ENCODE measurements at regions not wholly inside any gene's neighbourhood (a gene's known extent, or its start where the extent isn't known, plus 50 kb on each side); places are given as distances from the start of the nearest gene placed in this dataset.

DNA sequence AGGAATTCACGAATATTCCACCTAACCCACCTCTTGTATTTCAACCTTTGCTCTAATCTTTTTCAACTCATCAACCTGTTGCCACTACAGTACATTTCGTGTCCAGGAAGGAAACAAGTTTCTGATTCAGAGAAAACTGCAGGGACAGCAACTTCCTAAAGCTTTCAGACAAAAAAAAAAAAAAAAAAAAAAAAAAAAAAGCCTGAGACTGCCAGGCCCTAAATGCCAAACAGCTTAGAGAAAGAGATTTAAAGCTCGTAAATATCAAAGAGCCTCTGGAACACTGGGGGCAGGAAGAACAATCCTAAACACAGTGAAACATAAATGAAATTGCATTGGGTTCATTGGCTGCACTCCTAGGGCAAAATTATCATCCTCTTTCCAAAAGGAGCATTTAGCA is 411.2 kb upstream of the SPTLC3 start:
- ChIA-PET CTCF (ENCODE audit: partially characterized antibody) (no interaction called here), POLR2A (ENCODE audit: partially characterized antibody) (no interaction called here)
- Mint-ChIP-seq H3K36me3 (no peaks in the 10 kb centered on the region), H3K27ac (no peak overlapping the region), H3K27me3 (no peaks in the 10 kb centered on the region), H3K9me3 (peaks cover 0 to 14% (median 4%) of the 10 kb centered on the region in 8 donors), H3K4me3 (no peak overlapping the region), H3K4me1 (no peaks in the 10 kb centered on the region)
- DNase-seq, result no peak
- Histone ChIP-seq H3K4me3 (ENCODE audit: low read length in 2 of 2) (no peak overlapping the region), H3K27ac (ENCODE audit: low read depth, low read length) (no peak overlapping the region), H3K36me3 (ENCODE audit: insufficient read depth, low read length) (no peaks in the 10 kb centered on the region), H3K4me1 (ENCODE audit: insufficient read depth, low read length) (no peaks in the 10 kb centered on the region), H3K27me3 (ENCODE audit: insufficient read depth, low read length) (no peaks in the 10 kb centered on the region), H3K9me3 (ENCODE audit: control insufficient read depth in 1 of 2, low read length in 2 of 2) (no peaks in the 10 kb centered on the region)
- intact Hi-C loops (cut with micrococcal nuclease), result no loop called here

GRCh38 chr20:12598894-12599293 is 409.9 kb upstream of the SPTLC3 start:
- no peak overlapping the region for H3K4me3 Mint-ChIP-seq
- Histone ChIP-seq H3K27me3 (ENCODE audit: insufficient read depth, low read length) (no peaks in the 10 kb centered on the region), H3K4me1 (ENCODE audit: insufficient read depth, low read length) (no peaks in the 10 kb centered on the region), H3K36me3 (ENCODE audit: insufficient read depth, low read length) (no peaks in the 10 kb centered on the region), H3K4me3 (ENCODE audit: low read length in 2 of 2) (no peak overlapping the region), H3K9me3 (ENCODE audit: control insufficient read depth in 1 of 2, low read length in 2 of 2) (no peaks in the 10 kb centered on the region), H3K27ac (ENCODE audit: low read depth, low read length) (no peak overlapping the region)
- no peaks in the 10 kb centered on the region for H3K4me1 Mint-ChIP-seq
- H3K9me3 Mint-ChIP-seq, result peaks cover 0 to 14% (median 3%) of the 10 kb centered on the region in 8 donors
- ChIA-PET POLR2A (ENCODE audit: partially characterized antibody) (no interaction called here), CTCF (ENCODE audit: partially characterized antibody) (interaction anchor here (0.6 kb wide), 1 partner anchor 18 kb away, joined by 5 read pairs; no protein-coding TSS in a partner anchor)
- intact Hi-C loops (cut with micrococcal nuclease), result no loop called here
- H3K36me3 Mint-ChIP-seq, result no peaks in the 10 kb centered on the region
- DNase-seq, result no peak
- no peaks in the 10 kb centered on the region for H3K27me3 Mint-ChIP-seq
- H3K27ac Mint-ChIP-seq, result no peak overlapping the region

DNA sequence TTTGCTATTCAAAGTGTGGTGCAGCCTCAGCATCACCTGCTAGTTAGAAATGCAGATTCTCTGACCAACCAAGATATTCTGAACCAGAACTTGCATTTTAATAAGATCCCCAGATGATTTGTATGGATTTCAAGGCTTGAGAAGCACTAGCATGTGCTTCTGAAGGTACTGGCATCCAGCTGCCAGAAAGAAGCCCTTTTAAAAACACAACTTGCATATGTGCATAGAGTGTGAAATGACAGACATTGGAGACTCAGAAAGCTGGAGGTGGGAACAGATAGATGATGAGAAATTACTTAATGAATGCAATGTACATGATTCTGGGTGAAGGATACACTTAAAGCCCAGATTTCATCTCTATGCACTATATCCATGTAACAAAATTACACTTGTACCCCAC is 409.3 kb upstream of the SPTLC3 start:
- no peaks in the 10 kb centered on the region for H3K4me1 Mint-ChIP-seq
- no peak overlapping the region for H3K27ac Mint-ChIP-seq
- H3K9me3 Mint-ChIP-seq, result peaks cover 0 to 14% (median 2%) of the 10 kb centered on the region in 8 donors
- CTCF ChIA-PET (ENCODE audit: partially characterized antibody), result interaction anchor here (0.6 kb wide), 1 partner anchor 19 kb away, joined by 5 read pairs; no protein-coding TSS in a partner anchor
- POLR2A ChIA-PET (ENCODE audit: partially characterized antibody), result no interaction called here
- H3K4me3 ChIP-seq (ENCODE audit: low read length in 2 of 2), result no peak overlapping the region
- H3K36me3 ChIP-seq (ENCODE audit: insufficient read depth, low read length), result no peaks in the 10 kb centered on the region
- H3K9me3 ChIP-seq (ENCODE audit: control insufficient read depth in 1 of 2, low read length in 2 of 2), result no peaks in the 10 kb centered on the region
- H3K4me1 ChIP-seq (ENCODE audit: insufficient read depth, low read length), result no peaks in the 10 kb centered on the region
- no peak overlapping the region for H3K27ac ChIP-seq (ENCODE audit: low read depth, low read length)
- H3K4me3 Mint-ChIP-seq, result no peak overlapping the region
- no peak for DNase-seq
- intact Hi-C loops (cut with micrococcal nuclease), result no loop called here
- H3K27me3 Mint-ChIP-seq, result no peaks in the 10 kb centered on the region
- H3K36me3 Mint-ChIP-seq, result no peaks in the 10 kb centered on the region
- no peaks in the 10 kb centered on the region for H3K27me3 ChIP-seq (ENCODE audit: insufficient read depth, low read length)

DNA sequence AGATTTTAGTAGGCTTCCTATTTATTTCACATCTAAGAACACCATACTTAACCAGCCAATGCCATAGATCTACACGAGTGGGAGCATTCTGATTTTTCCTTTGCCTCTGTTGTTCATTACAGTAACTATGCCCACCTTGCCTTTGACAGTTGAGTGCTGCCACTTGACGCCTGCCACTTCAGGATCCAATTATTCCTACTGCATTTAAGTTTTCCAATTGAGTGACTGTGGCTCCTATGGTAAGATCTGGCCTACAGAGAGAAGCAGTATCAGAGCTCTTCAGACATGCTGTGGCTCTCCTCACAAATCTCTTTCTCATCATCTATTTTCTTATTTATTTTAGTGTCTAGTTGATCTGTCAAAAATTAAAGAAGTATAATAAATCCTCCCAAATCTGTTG is 403.0 kb upstream of the SPTLC3 start:
- no peaks in the 10 kb centered on the region for H3K4me1 Mint-ChIP-seq
- POLR2A ChIA-PET (ENCODE audit: partially characterized antibody), result no interaction called here
- intact Hi-C loops (cut with micrococcal nuclease), result no loop called here
- H3K9me3 ChIP-seq (ENCODE audit: control insufficient read depth in 1 of 2, low read length in 2 of 2), result no peaks in the 10 kb centered on the region
- H3K27me3 ChIP-seq (ENCODE audit: insufficient read depth, low read length), result no peaks in the 10 kb centered on the region
- H3K27ac Mint-ChIP-seq, result no peak overlapping the region
- peaks cover 0 to 9% (median 1%) of the 10 kb centered on the region in 8 donors for H3K9me3 Mint-ChIP-seq
- no peak overlapping the region for H3K27ac ChIP-seq (ENCODE audit: low read depth, low read length)
- no peaks in the 10 kb centered on the region for H3K27me3 Mint-ChIP-seq
- CTCF ChIA-PET (ENCODE audit: partially characterized antibody), result no interaction called here
- no peak overlapping the region for H3K4me3 Mint-ChIP-seq
- no peaks in the 10 kb centered on the region for H3K4me1 ChIP-seq (ENCODE audit: insufficient read depth, low read length)
- H3K4me3 ChIP-seq (ENCODE audit: low read length in 2 of 2), result no peak overlapping the region
- no peaks in the 10 kb centered on the region for H3K36me3 Mint-ChIP-seq
- no peaks in the 10 kb centered on the region for H3K36me3 ChIP-seq (ENCODE audit: insufficient read depth, low read length)
- no peak for DNase-seq

DNA sequence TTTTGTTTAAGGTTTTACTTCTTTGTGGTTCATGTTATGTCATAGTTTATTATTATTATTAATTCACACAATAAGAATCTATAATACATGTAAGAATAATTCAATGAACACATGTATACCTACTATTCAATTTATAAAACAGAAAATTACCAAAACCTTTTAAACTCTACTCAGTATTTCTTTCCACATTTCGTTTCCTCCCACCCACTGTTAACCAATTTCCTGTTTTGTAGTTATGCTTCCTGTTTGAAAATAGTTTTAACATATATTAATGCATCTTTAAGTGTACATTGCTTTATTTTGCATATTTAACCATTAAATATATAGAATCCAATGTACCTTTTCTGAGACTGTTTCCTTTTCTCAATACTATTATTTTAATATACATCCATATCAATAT is 397.9 kb upstream of the SPTLC3 start:
- CTCF ChIA-PET (ENCODE audit: partially characterized antibody), result no interaction called here
- no peaks in the 10 kb centered on the region for H3K27me3 ChIP-seq (ENCODE audit: insufficient read depth, low read length)
- DNase-seq, result no peak
- no peak overlapping the region for H3K27ac Mint-ChIP-seq
- intact Hi-C loops (cut with micrococcal nuclease), result no loop called here
- no peaks in the 10 kb centered on the region for H3K4me1 ChIP-seq (ENCODE audit: insufficient read depth, low read length)
- H3K9me3 Mint-ChIP-seq, result peaks cover 2 to 12% (median 2%) of the 10 kb centered on the region in 8 donors
- no peak overlapping the region for H3K4me3 Mint-ChIP-seq
- no peaks in the 10 kb centered on the region for H3K9me3 ChIP-seq (ENCODE audit: control insufficient read depth in 1 of 2, low read length in 2 of 2)
- POLR2A ChIA-PET (ENCODE audit: partially characterized antibody), result no interaction called here
- no peaks in the 10 kb centered on the region for H3K36me3 Mint-ChIP-seq
- no peaks in the 10 kb centered on the region for H3K36me3 ChIP-seq (ENCODE audit: insufficient read depth, low read length)
- H3K27me3 Mint-ChIP-seq, result no peaks in the 10 kb centered on the region
- no peak overlapping the region for H3K4me3 ChIP-seq (ENCODE audit: low read length in 2 of 2)
- no peak overlapping the region for H3K27ac ChIP-seq (ENCODE audit: low read depth, low read length)
- no peaks in the 10 kb centered on the region for H3K4me1 Mint-ChIP-seq

- ChIA-PET POLR2A (ENCODE audit: partially characterized antibody) (no interaction called here), CTCF (ENCODE audit: partially characterized antibody) (no interaction called here)
- Histone ChIP-seq H3K9me3 (ENCODE audit: control insufficient read depth in 1 of 2, low read length in 2 of 2) (no peaks in the 10 kb centered on the region), H3K27me3 (ENCODE audit: insufficient read depth, low read length) (no peaks in the 10 kb centered on the region), H3K4me3 (ENCODE audit: low read length in 2 of 2) (no peak overlapping the region), H3K4me1 (ENCODE audit: insufficient read depth, low read length) (no peaks in the 10 kb centered on the region), H3K27ac (ENCODE audit: low read depth, low read length) (no peak overlapping the region), H3K36me3 (ENCODE audit: insufficient read depth, low read length) (no peaks in the 10 kb centered on the region)
- intact Hi-C loops (cut with micrococcal nuclease), result no loop called here
- no peaks in the 10 kb centered on the region for H3K36me3 Mint-ChIP-seq
- no peak for DNase-seq
- H3K27me3 Mint-ChIP-seq, result no peaks in the 10 kb centered on the region
- H3K4me3 Mint-ChIP-seq, result no peak overlapping the region
- H3K9me3 Mint-ChIP-seq, result peaks cover 4 to 20% (median 9%) of the 10 kb centered on the region in 8 donors
- no peaks in the 10 kb centered on the region for H3K4me1 Mint-ChIP-seq
- H3K27ac Mint-ChIP-seq, result no peak overlapping the region
Observed at GRCh38 chr20:12614764-12615163, 394.0 kb upstream of the SPTLC3 start.

DNA sequence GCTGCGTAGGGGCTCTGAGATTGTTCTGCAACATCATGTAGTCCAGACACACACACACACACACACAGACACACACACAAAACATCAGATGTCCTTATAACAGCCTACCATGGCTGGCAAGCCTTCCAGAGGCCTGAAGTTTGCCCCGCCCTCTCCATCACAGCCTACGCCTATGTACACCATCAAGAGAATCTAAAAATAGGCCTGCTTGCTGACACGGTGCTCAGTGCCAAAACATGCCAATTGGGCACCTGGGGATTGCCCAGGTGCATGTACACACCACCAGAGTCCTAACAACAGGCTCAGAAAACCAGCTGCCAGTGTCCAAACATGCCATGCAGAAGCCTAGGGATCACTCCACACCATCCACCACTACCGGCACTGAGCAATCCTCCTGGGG is 391.7 kb upstream of the SPTLC3 start:
- Mint-ChIP-seq H3K27ac (no peak overlapping the region), H3K9me3 (peaks cover 4 to 21% (median 9%) of the 10 kb centered on the region in 8 donors), H3K36me3 (no peaks in the 10 kb centered on the region), H3K27me3 (no peaks in the 10 kb centered on the region), H3K4me1 (no peaks in the 10 kb centered on the region), H3K4me3 (no peak overlapping the region)
- Histone ChIP-seq H3K4me1 (ENCODE audit: insufficient read depth, low read length) (no peaks in the 10 kb centered on the region), H3K36me3 (ENCODE audit: insufficient read depth, low read length) (no peaks in the 10 kb centered on the region), H3K27me3 (ENCODE audit: insufficient read depth, low read length) (no peaks in the 10 kb centered on the region), H3K4me3 (ENCODE audit: low read length in 2 of 2) (no peak overlapping the region), H3K9me3 (ENCODE audit: control insufficient read depth in 1 of 2, low read length in 2 of 2) (no peaks in the 10 kb centered on the region), H3K27ac (ENCODE audit: low read depth, low read length) (no peak overlapping the region)
- intact Hi-C loops (cut with micrococcal nuclease), result no loop called here
- ChIA-PET POLR2A (ENCODE audit: partially characterized antibody) (no interaction called here), CTCF (ENCODE audit: partially characterized antibody) (no interaction called here)
- DNase-seq, result no peak

- Mint-ChIP-seq H3K27me3 (no peaks in the 10 kb centered on the region), H3K4me1 (no peaks in the 10 kb centered on the region), H3K9me3 (peaks cover 0 to 14% (median 6%) of the 10 kb centered on the region in 8 donors), H3K36me3 (no peaks in the 10 kb centered on the region), H3K27ac (no peak overlapping the region), H3K4me3 (no peak overlapping the region)
- no peak overlapping the region for H3K27ac ChIP-seq (ENCODE audit: low read depth, low read length)
- ChIA-PET POLR2A (ENCODE audit: partially characterized antibody) (no interaction called here), CTCF (ENCODE audit: partially characterized antibody) (no interaction called here)
- no peaks in the 10 kb centered on the region for H3K36me3 ChIP-seq (ENCODE audit: insufficient read depth, low read length)
- no peak overlapping the region for H3K4me3 ChIP-seq (ENCODE audit: low read length in 2 of 2)
- no peaks in the 10 kb centered on the region for H3K9me3 ChIP-seq (ENCODE audit: control insufficient read depth in 1 of 2, low read length in 2 of 2)
- H3K4me1 ChIP-seq (ENCODE audit: insufficient read depth, low read length), result no peaks in the 10 kb centered on the region
- intact Hi-C loops (cut with micrococcal nuclease), result no loop called here
- H3K27me3 ChIP-seq (ENCODE audit: insufficient read depth, low read length), result no peaks in the 10 kb centered on the region
- no peak for DNase-seq
Observed at GRCh38 chr20:12623870-12624269, 384.9 kb upstream of the SPTLC3 start.

Measured in CD4-positive, alpha-beta memory T cell (primary cell).